ENCODE measurements at regions not wholly inside any gene's neighbourhood (a gene's known extent, or its start where the extent isn't known, plus 50 kb on each side); places are given as distances from the start of the nearest gene placed in this dataset.

GRCh38 chrX:120819126-120819525 lies 56.5 kb downstream of the CT47B1 start:
- no peak for DNase-seq (ENCODE audit: low spot score)
- TF ChIP-seq, protein P1, sequence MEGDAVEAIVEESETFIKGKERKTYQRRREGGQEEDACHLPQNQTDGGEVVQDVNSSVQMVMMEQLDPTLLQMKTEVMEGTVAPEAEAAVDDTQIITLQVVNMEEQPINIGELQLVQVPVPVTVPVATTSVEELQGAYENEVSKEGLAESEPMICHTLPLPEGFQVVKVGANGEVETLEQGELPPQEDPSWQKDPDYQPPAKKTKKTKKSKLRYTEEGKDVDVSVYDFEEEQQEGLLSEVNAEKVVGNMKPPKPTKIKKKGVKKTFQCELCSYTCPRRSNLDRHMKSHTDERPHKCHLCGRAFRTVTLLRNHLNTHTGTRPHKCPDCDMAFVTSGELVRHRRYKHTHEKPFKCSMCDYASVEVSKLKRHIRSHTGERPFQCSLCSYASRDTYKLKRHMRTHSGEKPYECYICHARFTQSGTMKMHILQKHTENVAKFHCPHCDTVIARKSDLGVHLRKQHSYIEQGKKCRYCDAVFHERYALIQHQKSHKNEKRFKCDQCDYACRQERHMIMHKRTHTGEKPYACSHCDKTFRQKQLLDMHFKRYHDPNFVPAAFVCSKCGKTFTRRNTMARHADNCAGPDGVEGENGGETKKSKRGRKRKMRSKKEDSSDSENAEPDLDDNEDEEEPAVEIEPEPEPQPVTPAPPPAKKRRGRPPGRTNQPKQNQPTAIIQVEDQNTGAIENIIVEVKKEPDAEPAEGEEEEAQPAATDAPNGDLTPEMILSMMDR (IDR thresholded peaks at IDR 0.05) = no peak
- H3K27ac Mint-ChIP-seq (ENCODE audit: unreplicated experiment) = no peak overlapping the region
- peaks cover 7% of the 10 kb centered on the region for H3K4me1 Mint-ChIP-seq (ENCODE audit: low read depth)
- no peaks in the 10 kb centered on the region for H3K36me3 Mint-ChIP-seq (ENCODE audit: low read depth)
- peaks cover 20% of the 10 kb centered on the region for H3K9me3 Mint-ChIP-seq (ENCODE audit: low read depth)
- H3K27me3 Mint-ChIP-seq (ENCODE audit: low read depth) = no peaks in the 10 kb centered on the region
- no peak overlapping the region for H3K4me3 Mint-ChIP-seq (ENCODE audit: unreplicated experiment)

- no peak overlapping the region for H3K27ac Mint-ChIP-seq (ENCODE audit: unreplicated experiment)
- H3K36me3 Mint-ChIP-seq (ENCODE audit: low read depth) = no peaks in the 10 kb centered on the region
- H3K27me3 Mint-ChIP-seq (ENCODE audit: low read depth) = peaks cover 2% of the 10 kb centered on the region
- peaks cover 24% of the 10 kb centered on the region for H3K9me3 Mint-ChIP-seq (ENCODE audit: low read depth)
- no peaks in the 10 kb centered on the region for H3K4me1 Mint-ChIP-seq (ENCODE audit: low read depth)
- DNase-seq (ENCODE audit: low spot score) = no peak
- H3K4me3 Mint-ChIP-seq (ENCODE audit: unreplicated experiment) = no peak overlapping the region
- TF ChIP-seq, protein P1 (IDR thresholded peaks at IDR 0.05) = no peak
Measured at GRCh38 chrX:120813982-120814381, 61.7 kb downstream of the CT47B1 start.

DNA sequence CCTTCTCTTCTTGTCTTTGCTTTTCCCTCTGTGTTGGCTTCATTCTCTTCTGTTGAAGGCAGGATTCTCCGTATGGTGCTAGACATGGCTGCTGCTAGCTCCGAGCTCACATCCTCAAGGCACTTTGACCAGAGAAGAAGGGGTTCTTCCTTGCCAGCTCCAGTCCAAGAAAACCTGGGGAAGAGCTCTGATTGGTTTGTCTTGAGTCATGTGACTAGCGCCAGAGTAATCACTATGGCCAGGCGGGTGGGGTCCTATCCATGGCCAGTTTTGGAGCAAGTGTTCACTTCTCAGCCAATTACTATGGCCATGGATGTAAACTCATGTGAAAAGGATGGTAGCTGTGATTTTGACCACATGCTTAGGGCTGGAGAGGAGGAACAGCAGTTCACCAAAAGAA lies 74.2 kb downstream of the CT47B1 start:
- H3K27ac Mint-ChIP-seq (ENCODE audit: unreplicated experiment) = no peak overlapping the region
- peaks cover 4% of the 10 kb centered on the region for H3K4me1 Mint-ChIP-seq (ENCODE audit: low read depth)
- H3K4me3 Mint-ChIP-seq (ENCODE audit: unreplicated experiment) = no peak overlapping the region
- peaks cover 6% of the 10 kb centered on the region for H3K9me3 Mint-ChIP-seq (ENCODE audit: low read depth)
- H3K36me3 Mint-ChIP-seq (ENCODE audit: low read depth) = no peaks in the 10 kb centered on the region
- DNase-seq (ENCODE audit: low spot score) = no peak
- TF ChIP-seq, protein P1 (IDR thresholded peaks at IDR 0.05) = no peak
- H3K27me3 Mint-ChIP-seq (ENCODE audit: low read depth) = no peaks in the 10 kb centered on the region

GRCh38 chrX:120797188-120797851 lies 78.3 kb downstream of the CT47B1 start:
- peaks cover 4% of the 10 kb centered on the region for H3K4me1 Mint-ChIP-seq (ENCODE audit: low read depth)
- no peaks in the 10 kb centered on the region for H3K36me3 Mint-ChIP-seq (ENCODE audit: low read depth)
- no peak overlapping the region for H3K27ac Mint-ChIP-seq (ENCODE audit: unreplicated experiment)
- peaks cover 3% of the 10 kb centered on the region for H3K9me3 Mint-ChIP-seq (ENCODE audit: low read depth)
- TF ChIP-seq, protein P1 (IDR thresholded peaks at IDR 0.05) = no peak
- no peaks in the 10 kb centered on the region for H3K27me3 Mint-ChIP-seq (ENCODE audit: low read depth)
- H3K4me3 Mint-ChIP-seq (ENCODE audit: unreplicated experiment) = no peak overlapping the region
- no peak for DNase-seq (ENCODE audit: low spot score)

GRCh38 chrX:120795301-120795700 lies 80.4 kb downstream of the CT47B1 start:
- DNase-seq (ENCODE audit: low spot score) = no peak
- Mint-ChIP-seq H3K4me3 (ENCODE audit: unreplicated experiment) (no peak overlapping the region), H3K27me3 (ENCODE audit: low read depth) (no peaks in the 10 kb centered on the region), H3K27ac (ENCODE audit: unreplicated experiment) (no peak overlapping the region), H3K36me3 (ENCODE audit: low read depth) (no peaks in the 10 kb centered on the region), H3K9me3 (ENCODE audit: low read depth) (no peaks in the 10 kb centered on the region), H3K4me1 (ENCODE audit: low read depth) (peaks cover 14% of the 10 kb centered on the region)
- TF ChIP-seq, protein P1 (IDR thresholded peaks at IDR 0.05) = no peak

All from chondrocyte (in vitro differentiated cells).